Erythroblast (primary cell): ENCODE measurements at regions not wholly inside any gene's neighbourhood (a gene's known extent, or its start where the extent isn't known, plus 50 kb on each side); places are given as distances from the start of the nearest gene placed in this dataset.

Experiments
- GATA1 ChIP-seq: IDR thresholded peaks from 2 replicates; pipeline ENCODE4 v1.6.1; 2011; ENCODE audit warnings: low read depth, mild to moderate bottlenecking, control low read depth, low read length, moderate library complexity
- POLR2A ChIP-seq: IDR thresholded peaks from 2 replicates; pipeline ENCODE4 v1.6.1; 2011; ENCODE audit warnings: mild to moderate bottlenecking, low read length

DNA sequence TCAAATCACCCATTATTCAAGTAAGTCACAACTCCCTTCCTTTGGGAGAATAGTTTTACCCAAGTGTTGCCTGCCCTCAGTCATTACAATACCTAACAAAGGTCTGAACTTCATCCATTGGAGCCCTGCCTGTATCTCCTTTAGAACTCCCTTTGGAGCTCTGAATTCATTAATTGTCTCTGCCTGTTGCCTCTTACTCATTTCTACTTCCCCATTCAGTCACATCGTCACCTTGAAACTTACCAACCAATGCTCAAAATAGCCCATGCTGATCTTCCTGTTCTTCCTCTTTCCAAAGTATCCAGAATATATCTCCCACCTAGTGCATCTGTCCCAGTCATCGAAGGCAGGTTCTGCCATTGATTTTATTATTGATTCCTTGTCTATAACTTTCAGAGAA is 120.7 kb upstream of the ADGRF1 start:
- TF ChIP-seq POLR2A (no peak), GATA1 (no peak)
